ENCODE measurements at regions not wholly inside any gene's neighbourhood (a gene's known extent, or its start where the extent isn't known, plus 50 kb on each side); places are given as distances from the start of the nearest gene placed in this dataset.

- no peak for DNase-seq (ENCODE audit: low read depth)
Observed at GRCh38 chr5:117302949-117303348, 728.3 kb upstream of the SEMA6A start.

GRCh38 chr5:117302473-117302872 is 727.9 kb upstream of the SEMA6A start:
- DNase-seq (ENCODE audit: low read depth), result no peak

- no peak for DNase-seq (ENCODE audit: low read depth)
Observed at GRCh38 chr5:117299936-117300328, 725.3 kb upstream of the SEMA6A start.

GRCh38 chr5:117299224-117299935 is 724.8 kb upstream of the SEMA6A start:
- no peak for DNase-seq (ENCODE audit: low read depth)

GRCh38 chr5:117296872-117297271 is 722.2 kb upstream of the SEMA6A start:
- DNase-seq (ENCODE audit: low read depth), result no peak

GRCh38 chr5:117295941-117296340 is 721.3 kb upstream of the SEMA6A start:
- DNase-seq (ENCODE audit: low read depth), result no peak

GRCh38 chr5:117286813-117287212 is 712.2 kb upstream of the SEMA6A start:
- DNase-seq (ENCODE audit: low read depth), result no peak

GRCh38 chr5:117271656-117272055 is 697.0 kb upstream of the SEMA6A start:
- DNase-seq (ENCODE audit: low read depth), result no peak

- DNase-seq (ENCODE audit: low read depth), result no peak
Observed at GRCh38 chr5:117266280-117266679, 691.7 kb upstream of the SEMA6A start.

- DNase-seq (ENCODE audit: low read depth), result no peak
Observed at GRCh38 chr5:117263231-117263630, 688.6 kb upstream of the SEMA6A start.

GRCh38 chr5:117262572-117263131 is 688.0 kb upstream of the SEMA6A start:
- DNase-seq (ENCODE audit: low read depth), result no peak

GRCh38 chr5:117261948-117262571 is 687.4 kb upstream of the SEMA6A start:
- DNase-seq (ENCODE audit: low read depth), result no peak

GRCh38 chr5:117255211-117256027 is 680.8 kb upstream of the SEMA6A start:
- DNase-seq (ENCODE audit: low read depth), result no peak

GRCh38 chr5:117252566-117252965 is 677.9 kb upstream of the SEMA6A start:
- no peak for DNase-seq (ENCODE audit: low read depth)

GRCh38 chr5:117249086-117249815 is 674.6 kb upstream of the SEMA6A start:
- no peak for DNase-seq (ENCODE audit: low read depth)

GRCh38 chr5:117246424-117246823 is 671.8 kb upstream of the SEMA6A start:
- no peak for DNase-seq (ENCODE audit: low read depth)

GRCh38 chr5:117245130-117245529 is 670.5 kb upstream of the SEMA6A start:
- DNase-seq (ENCODE audit: low read depth), result no peak

- DNase-seq (ENCODE audit: low read depth), result no peak
Observed at GRCh38 chr5:117242028-117242427, 667.4 kb upstream of the SEMA6A start.

- DNase-seq (ENCODE audit: low read depth), result no peak
Observed at GRCh38 chr5:117236941-117237340, 662.3 kb upstream of the SEMA6A start.

GRCh38 chr5:117235786-117236185 is 661.2 kb upstream of the SEMA6A start:
- no peak for DNase-seq (ENCODE audit: low read depth)

- no peak for DNase-seq (ENCODE audit: low read depth)
Observed at GRCh38 chr5:117230375-117230774, 655.8 kb upstream of the SEMA6A start.

GRCh38 chr5:117220730-117221129 is 646.1 kb upstream of the SEMA6A start:
- DNase-seq (ENCODE audit: low read depth), result no peak

All from CMK (cell line).